ENCODE measurements at regions not wholly inside any gene's neighbourhood (a gene's known extent, or its start where the extent isn't known, plus 50 kb on each side); places are given as distances from the start of the nearest gene placed in this dataset.

- no peak for DNase-seq
These were observed 477.4 kb downstream of the RSL24D1 start for GRCh38 chr15:54719325-54719724.

- no peak for DNase-seq
These were observed 488.7 kb downstream of the RSL24D1 start for GRCh38 chr15:54707805-54708752.

GRCh38 chr15:54687628-54688027, 509.1 kb downstream of the RSL24D1 start:
- no peak for DNase-seq
